ENCODE measurements at regions not wholly inside any gene's neighbourhood (a gene's known extent, or its start where the extent isn't known, plus 50 kb on each side); places are given as distances from the start of the nearest gene placed in this dataset.

- no peaks in the 10 kb centered on the region for H3K36me3 ChIP-seq (replicated peaks in 1 of 2; ENCODE audit: insufficient read depth in 1 of 2, low read depth in 2 of 2)
- no peak overlapping the region for H3K4me3 ChIP-seq
- intact Hi-C loops (cut with DNase I), result no loop called here
- H3K4me1 ChIP-seq, result no peaks in the 10 kb centered on the region
- ATAC-seq, result no peak
- WGBS, 2 donors, result 78 to 84% methylated on average over 7 of the region's 7 CpGs
- DNase-seq, result no peak
- H3K27me3 ChIP-seq, result no peaks in the 10 kb centered on the region
- H3K9me3 ChIP-seq, result peaks cover 0 to 5% (median 0%) of the 10 kb centered on the region in 3 donors
- no peak overlapping the region for H3K27ac ChIP-seq
- TF ChIP-seq POLR2A (IDR thresholded peaks at IDR 0.05), result no peak
- no peak for TF ChIP-seq CTCF (IDR thresholded peaks at IDR 0.05)
These were observed 952.5 kb upstream of the SEMA6D start for GRCh38 chr15:46764851-46765250.

GRCh38 chr15:46766021-46766420 is 951.3 kb upstream of the SEMA6D start:
- Histone ChIP-seq H3K27ac (no peak overlapping the region), H3K27me3 (no peaks in the 10 kb centered on the region), H3K36me3 (replicated peaks in 1 of 2; ENCODE audit: insufficient read depth in 1 of 2, low read depth in 2 of 2) (no peaks in the 10 kb centered on the region), H3K9me3 (peaks cover 0 to 5% (median 0%) of the 10 kb centered on the region in 3 donors), H3K4me1 (no peaks in the 10 kb centered on the region), H3K4me3 (no peak overlapping the region)
- WGBS, 2 donors, result 31 to 47% methylated on average over 2 of the region's 2 CpGs
- TF ChIP-seq CTCF (IDR thresholded peaks at IDR 0.05) (no peak), POLR2A (IDR thresholded peaks at IDR 0.05) (no peak)
- DNase-seq (no peak), ATAC-seq (no peak)
- intact Hi-C loops (cut with DNase I), result no loop called here

GRCh38 chr15:46768287-46768686 is 949.0 kb upstream of the SEMA6D start:
- H3K4me1 ChIP-seq, result no peaks in the 10 kb centered on the region
- ATAC-seq (no peak), DNase-seq (no peak)
- H3K27me3 ChIP-seq, result no peaks in the 10 kb centered on the region
- TF ChIP-seq POLR2A (IDR thresholded peaks at IDR 0.05), result no peak
- TF ChIP-seq CTCF (IDR thresholded peaks at IDR 0.05), result no peak
- no peaks in the 10 kb centered on the region for H3K36me3 ChIP-seq (replicated peaks in 1 of 2; ENCODE audit: insufficient read depth in 1 of 2, low read depth in 2 of 2)
- 79 to 84% methylated on average over 8 of the region's 8 CpGs for WGBS, 2 donors
- no peak overlapping the region for H3K27ac ChIP-seq
- H3K9me3 ChIP-seq, result peaks cover 0 to 5% (median 0%) of the 10 kb centered on the region in 3 donors
- intact Hi-C loops (cut with DNase I), result no loop called here
- no peak overlapping the region for H3K4me3 ChIP-seq

- no peak for TF ChIP-seq CTCF (IDR thresholded peaks at IDR 0.05)
- TF ChIP-seq POLR2A (IDR thresholded peaks at IDR 0.05), result no peak
- Histone ChIP-seq H3K27me3 (no peaks in the 10 kb centered on the region), H3K36me3 (replicated peaks in 1 of 2; ENCODE audit: insufficient read depth in 1 of 2, low read depth in 2 of 2) (no peaks in the 10 kb centered on the region), H3K4me3 (no peak overlapping the region), H3K27ac (no peak overlapping the region), H3K9me3 (peaks cover 0 to 5% (median 0%) of the 10 kb centered on the region in 3 donors), H3K4me1 (no peaks in the 10 kb centered on the region)
- ATAC-seq, result no peak
- 81% methylated on average over 9 of the region's 9 CpGs for WGBS, 2 donors
- DNase-seq, result no peak
- intact Hi-C loops (cut with DNase I), result no loop called here
These were observed 944.3 kb upstream of the SEMA6D start for GRCh38 chr15:46773016-46773415.

- intact Hi-C loops (cut with DNase I), result no loop called here
- no peaks in the 10 kb centered on the region for H3K9me3 ChIP-seq
- no peak for TF ChIP-seq CTCF (IDR thresholded peaks at IDR 0.05)
- TF ChIP-seq POLR2A (IDR thresholded peaks at IDR 0.05), result no peak
- ATAC-seq, result no peak
- WGBS, 2 donors, result 74 to 75% methylated on average over 5 of the region's 5 CpGs
- H3K4me1 ChIP-seq, result no peaks in the 10 kb centered on the region
- H3K4me3 ChIP-seq, result no peak overlapping the region
- H3K36me3 ChIP-seq (replicated peaks in 1 of 2; ENCODE audit: insufficient read depth in 1 of 2, low read depth in 2 of 2), result no peaks in the 10 kb centered on the region
- no peaks in the 10 kb centered on the region for H3K27me3 ChIP-seq
- no peak overlapping the region for H3K27ac ChIP-seq
- DNase-seq, result no peak
These were observed 938.4 kb upstream of the SEMA6D start for GRCh38 chr15:46778876-46779275.

All from body of pancreas (tissue), 4 donors.